Testis (tissue), 2 donors: ENCODE measurements at regions not wholly inside any gene's neighbourhood (a gene's known extent, or its start where the extent isn't known, plus 50 kb on each side); places are given as distances from the start of the nearest gene placed in this dataset.

Source experiments
- POLR2A ChIP-seq: fragments of 450-650 bp; IDR thresholded peaks from one replicate; pipeline ENCODE4 v1.6.1; 2017; ENCODE audit warnings: antibody characterized with exemption, mild to moderate bottlenecking, moderate library complexity
- TF ChIP-seq, protein P1 (sequence below), 3 experiments: fragments of 450-650 bp in 2 of 3; fragments of 200-600 bp in 1 of 3; sonication (generic) in 1 of 3; IDR thresholded peaks; one replicate each; pipeline ENCODE4 v1.5.1; 2016 to 2019; ENCODE audit warnings: antibody characterized with exemption in 3 of 3, mild to moderate bottlenecking in 2 of 3, moderate library complexity in 1 of 3

DNA sequence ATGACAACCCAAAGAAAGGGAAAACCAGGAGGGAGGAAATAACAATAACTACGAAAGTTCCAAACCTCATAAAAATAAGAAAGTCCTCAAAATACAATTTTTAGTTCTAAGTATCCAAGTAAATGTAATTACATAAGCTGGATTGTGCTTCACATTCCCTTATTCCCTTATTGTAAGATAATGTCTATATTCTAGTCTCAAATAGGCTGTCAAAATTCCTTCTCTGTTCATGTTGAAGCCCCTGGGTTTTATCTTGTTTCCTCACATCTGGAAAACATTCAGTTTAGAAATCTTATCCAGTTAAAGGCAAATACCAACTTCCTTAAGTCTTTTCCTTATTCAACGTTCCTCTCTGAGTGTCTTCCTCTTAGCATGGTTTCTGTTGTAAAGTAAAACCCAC is 282.3 kb downstream of the CD109 start:
- TF ChIP-seq, protein P1, sequence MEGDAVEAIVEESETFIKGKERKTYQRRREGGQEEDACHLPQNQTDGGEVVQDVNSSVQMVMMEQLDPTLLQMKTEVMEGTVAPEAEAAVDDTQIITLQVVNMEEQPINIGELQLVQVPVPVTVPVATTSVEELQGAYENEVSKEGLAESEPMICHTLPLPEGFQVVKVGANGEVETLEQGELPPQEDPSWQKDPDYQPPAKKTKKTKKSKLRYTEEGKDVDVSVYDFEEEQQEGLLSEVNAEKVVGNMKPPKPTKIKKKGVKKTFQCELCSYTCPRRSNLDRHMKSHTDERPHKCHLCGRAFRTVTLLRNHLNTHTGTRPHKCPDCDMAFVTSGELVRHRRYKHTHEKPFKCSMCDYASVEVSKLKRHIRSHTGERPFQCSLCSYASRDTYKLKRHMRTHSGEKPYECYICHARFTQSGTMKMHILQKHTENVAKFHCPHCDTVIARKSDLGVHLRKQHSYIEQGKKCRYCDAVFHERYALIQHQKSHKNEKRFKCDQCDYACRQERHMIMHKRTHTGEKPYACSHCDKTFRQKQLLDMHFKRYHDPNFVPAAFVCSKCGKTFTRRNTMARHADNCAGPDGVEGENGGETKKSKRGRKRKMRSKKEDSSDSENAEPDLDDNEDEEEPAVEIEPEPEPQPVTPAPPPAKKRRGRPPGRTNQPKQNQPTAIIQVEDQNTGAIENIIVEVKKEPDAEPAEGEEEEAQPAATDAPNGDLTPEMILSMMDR (IDR thresholded peaks at IDR 0.05), result no peak
- TF ChIP-seq POLR2A, result no peak
